ENCODE measurements at regions not wholly inside any gene's neighbourhood (a gene's known extent, or its start where the extent isn't known, plus 50 kb on each side); places are given as distances from the start of the nearest gene placed in this dataset.

GRCh38 chr5:4188704-4189103 is 593.1 kb downstream of the IRX1 start:
- Histone ChIP-seq H4K20me1 (ENCODE audit: insufficient read depth) (no peaks in the 10 kb centered on the region), H3K79me2 (ENCODE audit: insufficient read depth, low read depth) (no peaks in the 10 kb centered on the region), H3K27me3 (ENCODE audit: insufficient read depth, low read depth) (no peaks in the 10 kb centered on the region), H3K9ac (no peak overlapping the region), H3K4me1 (ENCODE audit: low read depth, poor library complexity, severe bottlenecking) (no peaks in the 10 kb centered on the region), H3K36me3 (ENCODE audit: insufficient read depth) (no peaks in the 10 kb centered on the region), H3K4me3 (IDR thresholded peaks at IDR 0.05; ENCODE audit: insufficient read depth, low read depth, low read length) (no peak overlapping the region), H2AFZ (ENCODE audit: low read depth) (no peak overlapping the region), H3K27ac (no peak overlapping the region), H3K4me2 (no peak overlapping the region)
- no peak for TF ChIP-seq CTCF (conservative IDR thresholded peaks at IDR 0.05; ENCODE audit: low read depth, low read length)

- Histone ChIP-seq H3K4me2 (no peak overlapping the region), H3K27ac (no peak overlapping the region), H3K36me3 (ENCODE audit: insufficient read depth) (no peaks in the 10 kb centered on the region), H3K4me3 (IDR thresholded peaks at IDR 0.05; ENCODE audit: insufficient read depth, low read depth, low read length) (no peak overlapping the region), H2AFZ (ENCODE audit: low read depth) (no peak overlapping the region), H4K20me1 (ENCODE audit: insufficient read depth) (no peaks in the 10 kb centered on the region), H3K4me1 (ENCODE audit: low read depth, poor library complexity, severe bottlenecking) (no peaks in the 10 kb centered on the region), H3K9ac (no peak overlapping the region), H3K27me3 (ENCODE audit: insufficient read depth, low read depth) (no peaks in the 10 kb centered on the region), H3K79me2 (ENCODE audit: insufficient read depth, low read depth) (no peaks in the 10 kb centered on the region)
- no peak for TF ChIP-seq CTCF (conservative IDR thresholded peaks at IDR 0.05; ENCODE audit: low read depth, low read length)
Measured at GRCh38 chr5:4189317-4189716, 593.7 kb downstream of the IRX1 start.

GRCh38 chr5:4191041-4191440 is 595.4 kb downstream of the IRX1 start:
- H2AFZ ChIP-seq (ENCODE audit: low read depth) = no peak overlapping the region
- no peaks in the 10 kb centered on the region for H3K79me2 ChIP-seq (ENCODE audit: insufficient read depth, low read depth)
- H3K4me2 ChIP-seq = no peak overlapping the region
- H3K4me3 ChIP-seq (IDR thresholded peaks at IDR 0.05; ENCODE audit: insufficient read depth, low read depth, low read length) = no peak overlapping the region
- H3K36me3 ChIP-seq (ENCODE audit: insufficient read depth) = no peaks in the 10 kb centered on the region
- H3K9ac ChIP-seq = no peak overlapping the region
- H4K20me1 ChIP-seq (ENCODE audit: insufficient read depth) = no peaks in the 10 kb centered on the region
- TF ChIP-seq CTCF (conservative IDR thresholded peaks at IDR 0.05; ENCODE audit: low read depth, low read length) = no peak
- no peaks in the 10 kb centered on the region for H3K27me3 ChIP-seq (ENCODE audit: insufficient read depth, low read depth)
- no peak overlapping the region for H3K27ac ChIP-seq
- no peaks in the 10 kb centered on the region for H3K4me1 ChIP-seq (ENCODE audit: low read depth, poor library complexity, severe bottlenecking)

DNA sequence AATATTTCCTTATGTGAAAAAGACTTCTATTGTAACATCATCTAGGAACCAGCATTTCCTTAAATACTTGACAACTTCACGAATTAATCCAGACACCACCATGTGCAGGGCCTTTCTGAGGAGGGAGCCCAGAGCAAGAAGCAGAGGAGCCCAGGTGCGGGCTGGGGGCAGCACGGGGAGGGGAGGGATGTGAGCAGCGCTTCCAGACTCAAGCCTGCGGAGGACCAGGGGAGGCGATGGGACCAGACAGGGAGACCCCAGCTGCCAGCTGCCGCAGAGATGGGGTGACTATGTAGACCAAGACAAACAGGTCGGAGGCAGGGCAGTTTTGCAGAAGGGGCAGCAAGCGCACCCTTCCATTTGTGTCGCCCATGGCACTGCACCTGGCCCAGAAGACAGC is 596.1 kb downstream of the IRX1 start:
- Histone ChIP-seq H3K79me2 (ENCODE audit: insufficient read depth, low read depth) (no peaks in the 10 kb centered on the region), H4K20me1 (ENCODE audit: insufficient read depth) (no peaks in the 10 kb centered on the region), H3K4me2 (no peak overlapping the region), H3K4me1 (ENCODE audit: low read depth, poor library complexity, severe bottlenecking) (no peaks in the 10 kb centered on the region), H3K27ac (no peak overlapping the region), H3K27me3 (ENCODE audit: insufficient read depth, low read depth) (no peaks in the 10 kb centered on the region), H3K36me3 (ENCODE audit: insufficient read depth) (no peaks in the 10 kb centered on the region), H3K9ac (no peak overlapping the region), H2AFZ (ENCODE audit: low read depth) (no peak overlapping the region), H3K4me3 (IDR thresholded peaks at IDR 0.05; ENCODE audit: insufficient read depth, low read depth, low read length) (no peak overlapping the region)
- TF ChIP-seq CTCF (conservative IDR thresholded peaks at IDR 0.05; ENCODE audit: low read depth, low read length) = no peak

GRCh38 chr5:4192111-4192510 is 596.5 kb downstream of the IRX1 start:
- TF ChIP-seq CTCF (conservative IDR thresholded peaks at IDR 0.05; ENCODE audit: low read depth, low read length) = no peak
- no peak overlapping the region for H2AFZ ChIP-seq (ENCODE audit: low read depth)

More at GRCh38 chr5:4192111-4192510, 596.5 kb downstream of the IRX1 start:
- Histone ChIP-seq H3K27ac (no peak overlapping the region), H3K79me2 (ENCODE audit: insufficient read depth, low read depth) (no peaks in the 10 kb centered on the region), H3K4me2 (no peak overlapping the region), H3K27me3 (ENCODE audit: insufficient read depth, low read depth) (no peaks in the 10 kb centered on the region), H3K4me3 (IDR thresholded peaks at IDR 0.05; ENCODE audit: insufficient read depth, low read depth, low read length) (no peak overlapping the region), H4K20me1 (ENCODE audit: insufficient read depth) (no peaks in the 10 kb centered on the region), H3K9ac (no peak overlapping the region), H3K4me1 (ENCODE audit: low read depth, poor library complexity, severe bottlenecking) (no peaks in the 10 kb centered on the region), H3K36me3 (ENCODE audit: insufficient read depth) (no peaks in the 10 kb centered on the region)
